PC-3 (cell line): ENCODE measurements at regions not wholly inside any gene's neighbourhood (a gene's known extent, or its start where the extent isn't known, plus 50 kb on each side); places are given as distances from the start of the nearest gene placed in this dataset.

Source experiments
- ATAC-seq: fragments of 200-7000 bp; cut with Tn5 transposase; 2 replicates; pipeline ENCODE4 v1.9.1; 2020; ENCODE audit warnings: mild to moderate bottlenecking, moderate library complexity
- BruUV-seq: library from RNA; stranded (reverse); fragments of 400-500 nt; replicated peaks from 2 replicates; lab custom pipeline; 2021; lab: Mats Ljungman, UMichigan
- CTCF ChIA-PET: fragments of 300-600 bp; sonication (Branson Sonifier 250); formaldehyde crosslinking; loops from one replicate; lab custom pipeline; 2022; ENCODE audit warnings: antibody characterized with exemption; lab: Charles Lee
- POLR2A ChIA-PET: fragments of 300-600 bp; sonication (Branson Sonifier 250); formaldehyde crosslinking; loops from one replicate; lab custom pipeline; 2022; ENCODE audit warnings: antibody characterized with exemption; ENCODE audit not compliant: unreplicated experiment; lab: Charles Lee
- DNase-seq: peaks from one replicate; pipeline ENCODE4 v3.0.0-alpha.2; 2015
- H2AFZ ChIP-seq: fragments of 300-600 bp; sonication (generic); 2 replicates; pipeline ENCODE4 v1.6.0; 2016; ENCODE audit warnings: antibody characterized with exemption, low read length
- H3F3A ChIP-seq: fragments of 300-600 bp; sonication (generic); one replicate; pipeline ENCODE4 v1.6.0; 2017; ENCODE audit warnings: antibody characterized with exemption, low read length, control low read depth, mild to moderate bottlenecking; ENCODE audit not compliant: unreplicated experiment
- H3K27ac ChIP-seq: fragments of 300-600 bp; sonication (generic); 2 replicates; pipeline ENCODE4 v1.5.1; 2016; ENCODE audit warnings: mild to moderate bottlenecking, low read length
- H3K27me3 ChIP-seq: fragments of 300-600 bp; sonication (generic); 2 replicates; pipeline ENCODE4 v1.6.1; 2016; ENCODE audit warnings: low read length, mixed read lengths
- H3K36me3 ChIP-seq: fragments of 300-600 bp; sonication (generic); 2 replicates; pipeline ENCODE4 v1.6.1; 2016; ENCODE audit warnings: low read depth, mixed run types, low read length, mixed read lengths
- H3K4me1 ChIP-seq: fragments of 300-600 bp; sonication (generic); 2 replicates; pipeline ENCODE4 v1.5.1; 2016; ENCODE audit warnings: low read length; ENCODE audit not compliant: insufficient read depth
- H3K4me2 ChIP-seq: fragments of 300-600 bp; sonication (generic); 2 replicates; pipeline ENCODE4 v1.6.0; 2016; ENCODE audit warnings: low read length
- H3K4me3 ChIP-seq: fragments of 300-600 bp; sonication (generic); 2 replicates; pipeline ENCODE4 v1.5.1; 2016; ENCODE audit warnings: mild to moderate bottlenecking, low read length, mixed read lengths
- H3K79me2 ChIP-seq: fragments of 300-600 bp; sonication (generic); 2 replicates; pipeline ENCODE4 v1.6.1; 2017; ENCODE audit warnings: low read length, mixed read lengths
- H3K9ac ChIP-seq: fragments of 300-600 bp; sonication (generic); 2 replicates; pipeline ENCODE4 v1.6.0; 2016; ENCODE audit warnings: mild to moderate bottlenecking, low read length
- H3K9me2 ChIP-seq: fragments of 300-600 bp; sonication (generic); replicated peaks from 2 replicates; pipeline ENCODE4 v1.6.1; 2016; ENCODE audit warnings: mixed run types, low read length, mixed read lengths
- H3K9me3 ChIP-seq: fragments of 300-600 bp; sonication (generic); 2 replicates; pipeline ENCODE4 v1.6.1; 2016; ENCODE audit warnings: low read length, mixed read lengths
- H4K20me1 ChIP-seq: fragments of 300-600 bp; sonication (generic); 2 replicates; pipeline ENCODE4 v1.6.1; 2016; ENCODE audit warnings: low read length, mixed read lengths
- EZH2 ChIP-seq: fragments of 300-600 bp; sonication (generic); IDR thresholded peaks from one replicate; pipeline ENCODE4 v1.6.1; 2017; ENCODE audit warnings: antibody characterized with exemption, mild to moderate bottlenecking, low read length; ENCODE audit not compliant: unreplicated experiment
- EZH2phosphoT487 ChIP-seq: fragments of 300-600 bp; sonication (generic); IDR thresholded peaks from 2 replicates; pipeline ENCODE4 v1.6.1; 2018; ENCODE audit warnings: mild to moderate bottlenecking, antibody characterized with exemption, low read length, borderline replicate concordance
- intact Hi-C: fragments of 100-400 bp; cut with micrococcal nuclease; formaldehyde crosslinking; loops from 2 replicates; pipeline ENCODE4 v1.9.0; 2023
- TF ChIP-seq, protein P1 (sequence below): fragments of 300-600 bp; sonication (generic); conservative IDR thresholded peaks from 2 replicates; pipeline ENCODE4 v1.5.1; 2017; ENCODE audit warnings: antibody characterized with exemption, low read depth, mild to moderate bottlenecking, low read length

- TF ChIP-seq EZH2phosphoT487 = no peak
- TF ChIP-seq, protein P1, sequence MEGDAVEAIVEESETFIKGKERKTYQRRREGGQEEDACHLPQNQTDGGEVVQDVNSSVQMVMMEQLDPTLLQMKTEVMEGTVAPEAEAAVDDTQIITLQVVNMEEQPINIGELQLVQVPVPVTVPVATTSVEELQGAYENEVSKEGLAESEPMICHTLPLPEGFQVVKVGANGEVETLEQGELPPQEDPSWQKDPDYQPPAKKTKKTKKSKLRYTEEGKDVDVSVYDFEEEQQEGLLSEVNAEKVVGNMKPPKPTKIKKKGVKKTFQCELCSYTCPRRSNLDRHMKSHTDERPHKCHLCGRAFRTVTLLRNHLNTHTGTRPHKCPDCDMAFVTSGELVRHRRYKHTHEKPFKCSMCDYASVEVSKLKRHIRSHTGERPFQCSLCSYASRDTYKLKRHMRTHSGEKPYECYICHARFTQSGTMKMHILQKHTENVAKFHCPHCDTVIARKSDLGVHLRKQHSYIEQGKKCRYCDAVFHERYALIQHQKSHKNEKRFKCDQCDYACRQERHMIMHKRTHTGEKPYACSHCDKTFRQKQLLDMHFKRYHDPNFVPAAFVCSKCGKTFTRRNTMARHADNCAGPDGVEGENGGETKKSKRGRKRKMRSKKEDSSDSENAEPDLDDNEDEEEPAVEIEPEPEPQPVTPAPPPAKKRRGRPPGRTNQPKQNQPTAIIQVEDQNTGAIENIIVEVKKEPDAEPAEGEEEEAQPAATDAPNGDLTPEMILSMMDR = no peak
- no peak for TF ChIP-seq EZH2
- Histone ChIP-seq H3K9me3 (no peaks in the 10 kb centered on the region), H3K4me2 (no peak overlapping the region), H3K9me2 (no peaks in the 10 kb centered on the region), H2AFZ (no peak overlapping the region), H3K27me3 (no peaks in the 10 kb centered on the region), H3K9ac (no peak overlapping the region), H3K79me2 (no peaks in the 10 kb centered on the region), H3K4me1 (peaks cover 8% of the 10 kb centered on the region; the same call in 1 of the 2 replicates), H3K36me3 (no peaks in the 10 kb centered on the region), H3K27ac (no peak overlapping the region), H4K20me1 (no peaks in the 10 kb centered on the region), H3F3A (no peaks in the 10 kb centered on the region), H3K4me3 (no peak overlapping the region)
- intact Hi-C loops = no loop called here
- ChIA-PET POLR2A (no interaction called here), CTCF (no interaction called here)
- BruUV-seq = no TSS peak
- ATAC-seq (no peak), DNase-seq (no peak)
Measured at GRCh38 chr22:27443306-27443705, 358.2 kb downstream of the MN1 start.

DNA sequence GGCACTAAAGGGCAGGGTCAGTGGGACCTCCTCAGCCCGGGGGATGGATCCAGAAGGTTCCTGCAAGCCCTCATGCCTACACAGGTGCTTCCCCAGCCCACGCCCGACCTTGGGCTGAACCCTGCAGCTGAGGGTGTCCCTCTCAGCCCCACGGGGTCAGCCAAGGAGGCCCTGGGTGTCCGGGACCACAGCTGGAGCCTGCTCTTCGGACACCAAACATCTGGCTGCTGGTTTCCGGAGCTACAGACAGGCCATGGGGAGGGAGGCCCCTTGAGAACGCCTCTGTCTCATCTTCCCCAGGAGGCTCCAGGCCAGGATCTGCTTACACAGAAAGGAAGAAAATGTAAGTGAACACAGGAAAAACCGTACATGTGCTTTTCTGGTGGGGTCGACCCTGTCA lies 355.7 kb downstream of the MN1 start:
- BruUV-seq = no TSS peak
- ChIA-PET POLR2A (no interaction called here), CTCF (no interaction called here)
- intact Hi-C loops = no loop called here
- H3F3A ChIP-seq = no peaks in the 10 kb centered on the region
- H3K9ac ChIP-seq = no peak overlapping the region
- no peaks in the 10 kb centered on the region for H3K4me1 ChIP-seq
- no peaks in the 10 kb centered on the region for H3K36me3 ChIP-seq
- TF ChIP-seq EZH2 (no peak), EZH2phosphoT487 (no peak)
- TF ChIP-seq, protein P1 = no peak
- H2AFZ ChIP-seq = no peak overlapping the region
- no peak overlapping the region for H3K4me3 ChIP-seq
- DNase-seq (no peak), ATAC-seq (no peak)
- no peaks in the 10 kb centered on the region for H3K9me2 ChIP-seq
- no peaks in the 10 kb centered on the region for H3K27me3 ChIP-seq
- no peaks in the 10 kb centered on the region for H3K79me2 ChIP-seq
- H4K20me1 ChIP-seq = no peaks in the 10 kb centered on the region
- H3K9me3 ChIP-seq = no peaks in the 10 kb centered on the region
- H3K4me2 ChIP-seq = no peak overlapping the region
- no peak overlapping the region for H3K27ac ChIP-seq

- CTCF ChIA-PET = no interaction called here
- no TSS peak for BruUV-seq
- Histone ChIP-seq H3K4me1 (no peaks in the 10 kb centered on the region), H3K9me3 (no peaks in the 10 kb centered on the region), H3K36me3 (no peaks in the 10 kb centered on the region), H3F3A (no peaks in the 10 kb centered on the region), H3K9me2 (no peaks in the 10 kb centered on the region), H3K27ac (no peak overlapping the region), H3K4me3 (no peak overlapping the region), H3K4me2 (no peak overlapping the region), H3K9ac (no peak overlapping the region), H3K79me2 (no peaks in the 10 kb centered on the region), H4K20me1 (no peaks in the 10 kb centered on the region), H2AFZ (no peak overlapping the region), H3K27me3 (no peaks in the 10 kb centered on the region)
- POLR2A ChIA-PET = no interaction called here
- ATAC-seq (no peak), DNase-seq (no peak)
- intact Hi-C loops = no loop called here
- TF ChIP-seq EZH2phosphoT487 (no peak), EZH2 (no peak)
- TF ChIP-seq, protein P1 = no peak
Measured at GRCh38 chr22:27447289-27447688, 354.3 kb downstream of the MN1 start.
